Astrocyte (in vitro differentiated cells and primary cell): ENCODE measurements at regions not wholly inside any gene's neighbourhood (a gene's known extent, or its start where the extent isn't known, plus 50 kb on each side); places are given as distances from the start of the nearest gene placed in this dataset.

ENCODE experiments used
- DNase-seq: peaks from one replicate; pipeline ENCODE4 v3.0.0-alpha.2; 2010; ENCODE audit warnings: low read depth
- FAIRE-seq: peaks from 2 replicates; lab custom pipeline; 2011; peaks lifted over from hg19 to GRCh38; lab: Jason Lieb, UNC
- H2AFZ ChIP-seq: 2 replicates; pipeline ENCODE4 v1.6.0; 2012; ENCODE audit warnings: low read depth, low read length, inconsistent platforms
- H3K27ac ChIP-seq: 2 replicates; pipeline ENCODE4 v1.5.1; 2011; ENCODE audit warnings: low read depth, low read length, inconsistent platforms
- H3K27me3 ChIP-seq: 2 replicates; pipeline ENCODE4 v1.6.0; 2011; ENCODE audit warnings: low read length, inconsistent platforms; ENCODE audit not compliant: insufficient read depth
- H3K36me3 ChIP-seq: 2 replicates; pipeline ENCODE4 v1.5.1; 2011; ENCODE audit warnings: low read length, inconsistent platforms; ENCODE audit not compliant: insufficient read depth
- H3K4me1 ChIP-seq: 2 replicates; pipeline ENCODE4 v1.5.1; 2011; ENCODE audit warnings: low read length, inconsistent platforms; ENCODE audit not compliant: insufficient read depth
- H3K4me2 ChIP-seq: 2 replicates; pipeline ENCODE4 v1.6.0; 2012; ENCODE audit warnings: low read length, inconsistent platforms
- H3K4me3 ChIP-seq: 2 replicates; pipeline ENCODE4 v1.5.1; 2011; ENCODE audit warnings: low read depth, mild to moderate bottlenecking, low read length, inconsistent platforms; ENCODE audit not compliant: insufficient read depth
- H3K79me2 ChIP-seq: 2 replicates; pipeline ENCODE4 v1.6.0; 2012; ENCODE audit warnings: mild to moderate bottlenecking, low read length, inconsistent platforms; ENCODE audit not compliant: insufficient read depth
- H3K9ac ChIP-seq: 2 replicates; pipeline ENCODE4 v1.6.0; 2012; ENCODE audit warnings: mild to moderate bottlenecking, low read length, inconsistent platforms
- H3K9me3 ChIP-seq: 2 replicates; pipeline ENCODE4 v1.5.1; 2012; ENCODE audit warnings: low read depth, mild to moderate bottlenecking, low read length, inconsistent platforms; ENCODE audit not compliant: insufficient read depth
- H4K20me1 ChIP-seq: 2 replicates; pipeline ENCODE4 v1.6.0; 2012; ENCODE audit warnings: low read length, inconsistent platforms; ENCODE audit not compliant: insufficient read depth
- H3K27ac Mint-ChIP-seq: one replicate; pipeline ENCODE4 v1.8.0; 2021; ENCODE audit warnings: mild to moderate bottlenecking, mixed read lengths; ENCODE audit not compliant: unreplicated experiment
- H3K27me3 Mint-ChIP-seq: one replicate; pipeline ENCODE4 v1.8.0; 2021; ENCODE audit warnings: low read depth, mixed read lengths; ENCODE audit not compliant: unreplicated experiment
- H3K36me3 Mint-ChIP-seq: one replicate; pipeline ENCODE4 v1.8.0; 2021; ENCODE audit warnings: low read depth, mixed read lengths; ENCODE audit not compliant: unreplicated experiment
- H3K4me1 Mint-ChIP-seq: one replicate; pipeline ENCODE4 v1.8.0; 2021; ENCODE audit warnings: low read depth, mixed read lengths; ENCODE audit not compliant: unreplicated experiment
- H3K4me3 Mint-ChIP-seq: one replicate; pipeline ENCODE4 v1.8.0; 2021; ENCODE audit warnings: mild to moderate bottlenecking, moderate library complexity, mixed read lengths; ENCODE audit not compliant: unreplicated experiment
- H3K9me3 Mint-ChIP-seq: one replicate; pipeline ENCODE4 v1.8.0; 2021; ENCODE audit warnings: mild to moderate bottlenecking, mixed read lengths; ENCODE audit not compliant: unreplicated experiment
- CTCF ChIP-seq: IDR thresholded peaks from 2 replicates; pipeline ENCODE4 v1.5.1; 2011; ENCODE audit warnings: low read depth, mild to moderate bottlenecking, inconsistent platforms, low read length, moderate library complexity; ENCODE audit not compliant: insufficient read depth
- EZH2 ChIP-seq: IDR thresholded peaks from 2 replicates; pipeline ENCODE4 v1.6.1; 2012; ENCODE audit warnings: mild to moderate bottlenecking, low read length, inconsistent platforms; ENCODE audit not compliant: insufficient read depth

- TF ChIP-seq CTCF (no peak), EZH2 (no peak)
- Mint-ChIP-seq H3K36me3 (no peaks in the 10 kb centered on the region), H3K4me1 (no peaks in the 10 kb centered on the region), H3K27me3 (no peaks in the 10 kb centered on the region), H3K9me3 (no peaks in the 10 kb centered on the region), H3K4me3 (no peak overlapping the region), H3K27ac (no peak overlapping the region)
- Histone ChIP-seq H2AFZ (no peak overlapping the region), H3K4me1 (no peaks in the 10 kb centered on the region), H3K27me3 (no peaks in the 10 kb centered on the region), H3K36me3 (no peaks in the 10 kb centered on the region), H4K20me1 (no peaks in the 10 kb centered on the region), H3K79me2 (no peaks in the 10 kb centered on the region), H3K9me3 (no peaks in the 10 kb centered on the region), H3K4me2 (no peak overlapping the region), H3K4me3 (no peak overlapping the region), H3K27ac (no peak overlapping the region), H3K9ac (no peak overlapping the region)
- DNase-seq (no peak), FAIRE-seq (no peak)
These were observed 63.5 kb upstream of the DEFB112 start for GRCh38 chr6:50112981-50113857.

GRCh38 chr6:50116390-50116789 lies 66.7 kb upstream of the DEFB112 start:
- no peaks in the 10 kb centered on the region for H4K20me1 ChIP-seq
- H3K9me3 ChIP-seq: no peaks in the 10 kb centered on the region
- no peaks in the 10 kb centered on the region for H3K27me3 ChIP-seq
- no peak overlapping the region for H3K27ac ChIP-seq
- H3K27ac Mint-ChIP-seq: no peak overlapping the region
- peaks cover 6% of the 10 kb centered on the region for H3K4me1 Mint-ChIP-seq
- no peak overlapping the region for H3K4me3 Mint-ChIP-seq
- H3K9me3 Mint-ChIP-seq: no peaks in the 10 kb centered on the region
- no peak overlapping the region for H3K4me2 ChIP-seq
- H2AFZ ChIP-seq: no peak overlapping the region
- FAIRE-seq (no peak), DNase-seq (no peak)
- no peaks in the 10 kb centered on the region for H3K27me3 Mint-ChIP-seq
- TF ChIP-seq CTCF (no peak), EZH2 (no peak)
- H3K4me3 ChIP-seq: no peak overlapping the region
- no peaks in the 10 kb centered on the region for H3K36me3 Mint-ChIP-seq
- H3K36me3 ChIP-seq: no peaks in the 10 kb centered on the region
- H3K4me1 ChIP-seq: no peaks in the 10 kb centered on the region
- no peaks in the 10 kb centered on the region for H3K79me2 ChIP-seq
- no peak overlapping the region for H3K9ac ChIP-seq
